ENCODE measurements at regions not wholly inside any gene's neighbourhood (a gene's known extent, or its start where the extent isn't known, plus 50 kb on each side); places are given as distances from the start of the nearest gene placed in this dataset.

GRCh38 chr6:11414176-11414963 lies 123.2 kb upstream of the TMEM170B start:
- TF ChIP-seq CTCF (IDR thresholded peaks at IDR 0.05) (no peak), POLR2A (IDR thresholded peaks at IDR 0.05) (no peak)
- no peaks in the 10 kb centered on the region for H3K27me3 ChIP-seq
- no peak for DNase-seq
- H3K4me1 ChIP-seq, result peaks cover 0 to 7% (median 0%) of the 10 kb centered on the region in 4 donors
- H3K9me3 ChIP-seq, result no peaks in the 10 kb centered on the region
- H3K36me3 ChIP-seq, result no peaks in the 10 kb centered on the region
- no peak overlapping the region for H3K27ac ChIP-seq
- H3K4me3 ChIP-seq, result no peak overlapping the region

GRCh38 chr6:11413728-11414127 lies 123.8 kb upstream of the TMEM170B start:
- Histone ChIP-seq H3K4me3 (no peak overlapping the region), H3K36me3 (no peaks in the 10 kb centered on the region), H3K9me3 (no peaks in the 10 kb centered on the region), H3K4me1 (peaks cover 0 to 7% (median 0%) of the 10 kb centered on the region in 4 donors), H3K27me3 (no peaks in the 10 kb centered on the region), H3K27ac (no peak overlapping the region)
- no peak for DNase-seq
- TF ChIP-seq POLR2A (IDR thresholded peaks at IDR 0.05) (no peak), CTCF (IDR thresholded peaks at IDR 0.05) (no peak)

GRCh38 chr6:11413117-11413687 lies 124.3 kb upstream of the TMEM170B start:
- Histone ChIP-seq H3K4me1 (peaks cover 0 to 7% (median 0%) of the 10 kb centered on the region in 4 donors), H3K36me3 (no peaks in the 10 kb centered on the region), H3K27me3 (no peaks in the 10 kb centered on the region), H3K9me3 (no peaks in the 10 kb centered on the region), H3K27ac (no peak overlapping the region), H3K4me3 (no peak overlapping the region)
- DNase-seq, result no peak
- no peak for TF ChIP-seq POLR2A (IDR thresholded peaks at IDR 0.05)
- peak in 1 of 6 experiments; percentile 19 for TF ChIP-seq CTCF (IDR thresholded peaks at IDR 0.05)

- no peaks in the 10 kb centered on the region for H3K9me3 ChIP-seq
- no peak overlapping the region for H3K27ac ChIP-seq
- peaks cover 0 to 7% (median 0%) of the 10 kb centered on the region in 4 donors for H3K4me1 ChIP-seq
- no peaks in the 10 kb centered on the region for H3K36me3 ChIP-seq
- H3K27me3 ChIP-seq, result no peaks in the 10 kb centered on the region
- TF ChIP-seq CTCF (IDR thresholded peaks at IDR 0.05), result no peak
- TF ChIP-seq POLR2A (IDR thresholded peaks at IDR 0.05), result no peak
- no peak for DNase-seq
- H3K4me3 ChIP-seq, result no peak overlapping the region
Observed at GRCh38 chr6:11412616-11413015, 124.9 kb upstream of the TMEM170B start.

GRCh38 chr6:11412011-11412424 lies 125.5 kb upstream of the TMEM170B start:
- H3K27ac ChIP-seq, result peak overlapping the region in 1 of 4 donors; percentile 7
- no peak for TF ChIP-seq POLR2A (IDR thresholded peaks at IDR 0.05)
- no peak for TF ChIP-seq CTCF (IDR thresholded peaks at IDR 0.05)
- no peaks in the 10 kb centered on the region for H3K27me3 ChIP-seq
- H3K9me3 ChIP-seq, result no peaks in the 10 kb centered on the region
- DNase-seq, result no peak
- no peaks in the 10 kb centered on the region for H3K36me3 ChIP-seq
- no peak overlapping the region for H3K4me3 ChIP-seq
- peaks cover 0 to 7% (median 0%) of the 10 kb centered on the region in 4 donors for H3K4me1 ChIP-seq

Data from Peyer's patch (tissue), 4 donors.